MG63 (cell line): ENCODE measurements at regions not wholly inside any gene's neighbourhood (a gene's known extent, or its start where the extent isn't known, plus 50 kb on each side); places are given as distances from the start of the nearest gene placed in this dataset.
"Not testable (repeated sequence)": the region's sequence is repeated elsewhere in the genome, so short reads cannot be mapped to it uniquely, and the experiment has no call there.

ENCODE experiments used
- DNase-seq: peaks from one replicate; pipeline ENCODE4 v3.0.0-alpha.2; 2020
- H3K27me3 ChIP-seq: fragments of 250-450 bp; sonication (Bioruptor Pico); 2 replicates; pipeline ENCODE4 v1.5.1; 2020; ENCODE audit warnings: mild to moderate bottlenecking, moderate library complexity
- H3K36me3 ChIP-seq: fragments of 250-450 bp; sonication (Bioruptor Pico); 2 replicates; pipeline ENCODE4 v1.5.1; 2020; ENCODE audit warnings: mild to moderate bottlenecking, moderate library complexity
- H3K4me3 ChIP-seq: fragments of 250-450 bp; sonication (Bioruptor Pico); 2 replicates; pipeline ENCODE4 v1.5.1; 2020; ENCODE audit warnings: mild to moderate bottlenecking, moderate library complexity
- H3K9me3 ChIP-seq: fragments of 250-450 bp; sonication (Bioruptor Pico); 2 replicates; pipeline ENCODE4 v1.5.1; 2020; ENCODE audit warnings: mild to moderate bottlenecking, moderate library complexity

- H3K27me3 ChIP-seq, result no peaks in the 10 kb centered on the region; the same call in 1 of the 2 replicates
- no peaks in the 10 kb centered on the region for H3K36me3 ChIP-seq
- H3K9me3 ChIP-seq, result no peaks in the 10 kb centered on the region
- no peak overlapping the region for H3K4me3 ChIP-seq
- DNase-seq, result no peak
Observed at GRCh38 chr2:133972297-133972696, 281.6 kb upstream of the MGAT5 start.

- peak; percentile 30 for DNase-seq
- H3K36me3 ChIP-seq, result no peaks in the 10 kb centered on the region
Observed at GRCh38 chr2:133972786-133973185, 281.1 kb upstream of the MGAT5 start.

GRCh38 chr2:133974353-133974752, 279.5 kb upstream of the MGAT5 start:
- Histone ChIP-seq H3K36me3 (no peaks in the 10 kb centered on the region), H3K9me3 (no peaks in the 10 kb centered on the region), H3K4me3 (no peak overlapping the region), H3K27me3 (no peaks in the 10 kb centered on the region)
- DNase-seq, result no peak

More at GRCh38 chr2:133972786-133973185, 281.1 kb upstream of the MGAT5 start:
- H3K9me3 ChIP-seq, result no peaks in the 10 kb centered on the region
- H3K27me3 ChIP-seq, result no peaks in the 10 kb centered on the region; the same call in 1 of the 2 replicates
- no peak overlapping the region for H3K4me3 ChIP-seq

- Histone ChIP-seq H3K9me3 (no peaks in the 10 kb centered on the region), H3K36me3 (no peaks in the 10 kb centered on the region), H3K4me3 (no peak overlapping the region), H3K27me3 (no peaks in the 10 kb centered on the region)
- no peak for DNase-seq
Observed at GRCh38 chr2:133975135-133975534, 278.7 kb upstream of the MGAT5 start.

- Histone ChIP-seq H3K9me3 (no peaks in the 10 kb centered on the region), H3K36me3 (no peaks in the 10 kb centered on the region), H3K27me3 (no peaks in the 10 kb centered on the region), H3K4me3 (no peak overlapping the region)
- no peak for DNase-seq
Observed at GRCh38 chr2:133975676-133976428, 278.0 kb upstream of the MGAT5 start.

- DNase-seq, result no peak
- no peaks in the 10 kb centered on the region for H3K36me3 ChIP-seq
- H3K9me3 ChIP-seq, result no peaks in the 10 kb centered on the region
- H3K4me3 ChIP-seq, result no peak overlapping the region
- H3K27me3 ChIP-seq, result no peaks in the 10 kb centered on the region
Observed at GRCh38 chr2:133976659-133977058, 277.2 kb upstream of the MGAT5 start.

- Histone ChIP-seq H3K9me3 (no peaks in the 10 kb centered on the region), H3K27me3 (no peaks in the 10 kb centered on the region), H3K36me3 (no peaks in the 10 kb centered on the region), H3K4me3 (no peak overlapping the region)
- no peak for DNase-seq
Observed at GRCh38 chr2:133977405-133977804, 276.5 kb upstream of the MGAT5 start.

- Histone ChIP-seq H3K36me3 (no peaks in the 10 kb centered on the region), H3K27me3 (no peaks in the 10 kb centered on the region), H3K9me3 (no peaks in the 10 kb centered on the region), H3K4me3 (no peak overlapping the region)
- DNase-seq, result no peak
Observed at GRCh38 chr2:133982256-133982655, 271.6 kb upstream of the MGAT5 start.

GRCh38 chr2:133985563-133985962, 268.3 kb upstream of the MGAT5 start:
- DNase-seq, result no peak
- no peak overlapping the region for H3K4me3 ChIP-seq
- no peaks in the 10 kb centered on the region for H3K9me3 ChIP-seq
- no peaks in the 10 kb centered on the region for H3K36me3 ChIP-seq
- no peaks in the 10 kb centered on the region for H3K27me3 ChIP-seq

GRCh38 chr2:133986081-133986837, 267.6 kb upstream of the MGAT5 start:
- Histone ChIP-seq H3K9me3 (no peaks in the 10 kb centered on the region), H3K4me3 (no peak overlapping the region), H3K27me3 (no peaks in the 10 kb centered on the region), H3K36me3 (no peaks in the 10 kb centered on the region)
- DNase-seq, result peak; percentile 19

GRCh38 chr2:133986881-133987795, 266.7 kb upstream of the MGAT5 start:
- Histone ChIP-seq H3K9me3 (no peaks in the 10 kb centered on the region), H3K4me3 (no peak overlapping the region), H3K27me3 (no peaks in the 10 kb centered on the region), H3K36me3 (no peaks in the 10 kb centered on the region)
- DNase-seq, result no peak

- Histone ChIP-seq H3K36me3 (no peaks in the 10 kb centered on the region), H3K9me3 (no peaks in the 10 kb centered on the region)
- no peak for DNase-seq
Observed at GRCh38 chr2:133988316-133988891, 265.5 kb upstream of the MGAT5 start.

GRCh38 chr2:133991606-133992168, 262.2 kb upstream of the MGAT5 start:
- DNase-seq, result no peak
- Histone ChIP-seq H3K27me3 (no peaks in the 10 kb centered on the region), H3K9me3 (no peaks in the 10 kb centered on the region), H3K4me3 (no peak overlapping the region), H3K36me3 (no peaks in the 10 kb centered on the region)

More at GRCh38 chr2:133988316-133988891, 265.5 kb upstream of the MGAT5 start:
- no peaks in the 10 kb centered on the region for H3K27me3 ChIP-seq
- H3K4me3 ChIP-seq, result no peak overlapping the region

- H3K27me3 ChIP-seq, result no peaks in the 10 kb centered on the region
- H3K4me3 ChIP-seq, result no peak overlapping the region
- H3K9me3 ChIP-seq, result no peaks in the 10 kb centered on the region
- no peaks in the 10 kb centered on the region for H3K36me3 ChIP-seq
- no peak for DNase-seq
Observed at GRCh38 chr2:133992454-133992853, 261.4 kb upstream of the MGAT5 start.

GRCh38 chr2:133993160-133993559, 260.7 kb upstream of the MGAT5 start:
- DNase-seq, result no peak
- H3K4me3 ChIP-seq, result no peak overlapping the region
- H3K36me3 ChIP-seq, result no peaks in the 10 kb centered on the region
- no peaks in the 10 kb centered on the region for H3K27me3 ChIP-seq
- no peaks in the 10 kb centered on the region for H3K9me3 ChIP-seq

- not testable (repeated sequence) for H3K9me3 ChIP-seq, DNase-seq, H3K4me3 ChIP-seq, H3K27me3 ChIP-seq, H3K36me3 ChIP-seq
Observed at GRCh38 chr2:133998726-133999125, 255.1 kb upstream of the MGAT5 start.
